A549 (cell line): ENCODE measurements at regions not wholly inside any gene's neighbourhood (a gene's known extent, or its start where the extent isn't known, plus 50 kb on each side); places are given as distances from the start of the nearest gene placed in this dataset.

Experiments
- MAZ ChIP-seq: fragments of 150-350 bp; IDR thresholded peaks from 2 replicates; pipeline ENCODE4 v1.6.1; 2014; ENCODE audit warnings: antibody characterized with exemption, low read depth, low read length, borderline replicate concordance
- SMC3 ChIP-seq: fragments of >200 bp; sonication (Bioruptor Twin); formaldehyde crosslinking; IDR thresholded peaks from 3 replicates; pipeline ENCODE4 v1.6.1; 2018; ENCODE audit warnings: inconsistent platforms

DNA sequence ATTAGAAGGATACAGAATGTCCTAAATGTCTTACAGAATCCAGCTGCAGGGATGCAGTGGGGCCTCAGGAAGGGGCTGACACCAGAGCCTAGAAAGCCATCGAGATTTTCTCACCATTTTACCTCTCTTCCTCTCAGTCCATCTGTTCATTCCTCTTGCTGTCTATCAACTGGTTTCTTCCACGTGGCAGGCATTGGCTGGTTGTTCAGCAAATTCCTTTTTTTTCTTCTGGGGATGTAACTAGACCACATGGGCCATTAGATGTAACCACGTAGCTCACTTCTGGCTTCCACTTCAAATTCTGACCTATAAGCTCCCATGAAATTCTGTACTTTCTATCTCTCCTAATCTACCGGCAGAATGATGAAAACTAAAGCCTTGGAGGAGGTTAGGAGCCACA, 93.6 kb upstream of the MTAP start:
- TF ChIP-seq SMC3: no peak
- no peak for TF ChIP-seq MAZ
